HG03045 (cell line): ENCODE measurements at regions not wholly inside any gene's neighbourhood (a gene's known extent, or its start where the extent isn't known, plus 50 kb on each side); places are given as distances from the start of the nearest gene placed in this dataset.

ENCODE experiments used
- ATAC-seq: cut with Tn5 transposase; IDR thresholded peaks from one replicate; pipeline ENCODE4 v1.9.1; 2021; ENCODE audit warnings: mild to moderate bottlenecking, moderate library complexity; ENCODE audit not compliant: unreplicated experiment

GRCh38 chr4:178894126-178894525 is 1451.9 kb upstream of the AGA start:
- ATAC-seq: no peak

GRCh38 chr4:178899084-178899483 is 1456.8 kb upstream of the AGA start:
- ATAC-seq: no peak

GRCh38 chr4:178917756-178918155 is 1475.5 kb upstream of the AGA start:
- ATAC-seq: no peak

- no peak for ATAC-seq
These were observed 1494.9 kb upstream of the AGA start for GRCh38 chr4:178937130-178937529.

- ATAC-seq: no peak
These were observed 1499.7 kb upstream of the AGA start for GRCh38 chr4:178941975-178942374.

GRCh38 chr4:178953447-178954120 is 1511.3 kb upstream of the AGA start:
- ATAC-seq: no peak

GRCh38 chr4:178955614-178956013 is 1513.4 kb upstream of the AGA start:
- ATAC-seq: no peak

- ATAC-seq: no peak
These were observed 1516.6 kb upstream of the AGA start for GRCh38 chr4:178958725-178959440.

- no peak for ATAC-seq
These were observed 1521.3 kb upstream of the AGA start for GRCh38 chr4:178963446-178964045.

- no peak for ATAC-seq
These were observed 1524.4 kb upstream of the AGA start for GRCh38 chr4:178966644-178967043.

GRCh38 chr4:178970433-178971140 is 1528.3 kb upstream of the AGA start:
- no peak for ATAC-seq

GRCh38 chr4:178976861-178977260 is 1534.6 kb upstream of the AGA start:
- no peak for ATAC-seq

- ATAC-seq: no peak
These were observed 1551.1 kb upstream of the AGA start for GRCh38 chr4:178993306-178993705.

GRCh38 chr4:179001918-179002317 is 1559.7 kb upstream of the AGA start:
- ATAC-seq: no peak

- no peak for ATAC-seq
These were observed 1565.5 kb upstream of the AGA start for GRCh38 chr4:179007755-179008154.

GRCh38 chr4:179017581-179017980 is 1575.3 kb upstream of the AGA start:
- ATAC-seq: no peak

GRCh38 chr4:179027569-179027968 is 1585.3 kb upstream of the AGA start:
- no peak for ATAC-seq

- ATAC-seq: no peak
These were observed 1586.1 kb upstream of the AGA start for GRCh38 chr4:179028321-179028720.

GRCh38 chr4:179029683-179030082 is 1587.4 kb upstream of the AGA start:
- no peak for ATAC-seq

GRCh38 chr4:179040259-179040658 is 1598.0 kb upstream of the AGA start:
- no peak for ATAC-seq

GRCh38 chr4:179048839-179049453 is 1606.7 kb upstream of the AGA start:
- no peak for ATAC-seq
